GM21825 (cell line): ENCODE measurements at regions not wholly inside any gene's neighbourhood (a gene's known extent, or its start where the extent isn't known, plus 50 kb on each side); places are given as distances from the start of the nearest gene placed in this dataset.

Experiments used
- ATAC-seq: cut with Tn5 transposase; IDR thresholded peaks from one replicate; pipeline ENCODE4 v1.9.1; 2021; ENCODE audit warnings: mild to moderate bottlenecking, moderate library complexity; ENCODE audit not compliant: unreplicated experiment

DNA sequence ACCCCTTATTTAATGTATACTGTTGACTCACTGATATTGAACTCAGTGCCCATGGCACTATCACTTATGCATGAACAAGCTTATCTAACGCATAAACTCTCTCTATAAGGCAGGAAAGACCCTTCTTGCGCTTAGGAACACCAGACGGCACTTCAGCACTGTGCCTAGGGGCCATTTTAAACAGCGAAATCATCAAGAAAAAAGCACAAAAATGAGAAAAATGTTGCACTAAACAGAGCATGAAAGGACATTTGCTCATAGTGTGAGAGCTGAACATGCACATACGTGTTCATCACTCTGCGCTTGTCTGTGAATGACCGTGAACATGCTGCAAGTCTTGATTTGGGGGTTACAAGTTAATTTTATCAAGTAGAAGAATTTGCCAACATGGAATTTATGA is 109.6 kb downstream of the WDR11 start:
- no peak for ATAC-seq

DNA sequence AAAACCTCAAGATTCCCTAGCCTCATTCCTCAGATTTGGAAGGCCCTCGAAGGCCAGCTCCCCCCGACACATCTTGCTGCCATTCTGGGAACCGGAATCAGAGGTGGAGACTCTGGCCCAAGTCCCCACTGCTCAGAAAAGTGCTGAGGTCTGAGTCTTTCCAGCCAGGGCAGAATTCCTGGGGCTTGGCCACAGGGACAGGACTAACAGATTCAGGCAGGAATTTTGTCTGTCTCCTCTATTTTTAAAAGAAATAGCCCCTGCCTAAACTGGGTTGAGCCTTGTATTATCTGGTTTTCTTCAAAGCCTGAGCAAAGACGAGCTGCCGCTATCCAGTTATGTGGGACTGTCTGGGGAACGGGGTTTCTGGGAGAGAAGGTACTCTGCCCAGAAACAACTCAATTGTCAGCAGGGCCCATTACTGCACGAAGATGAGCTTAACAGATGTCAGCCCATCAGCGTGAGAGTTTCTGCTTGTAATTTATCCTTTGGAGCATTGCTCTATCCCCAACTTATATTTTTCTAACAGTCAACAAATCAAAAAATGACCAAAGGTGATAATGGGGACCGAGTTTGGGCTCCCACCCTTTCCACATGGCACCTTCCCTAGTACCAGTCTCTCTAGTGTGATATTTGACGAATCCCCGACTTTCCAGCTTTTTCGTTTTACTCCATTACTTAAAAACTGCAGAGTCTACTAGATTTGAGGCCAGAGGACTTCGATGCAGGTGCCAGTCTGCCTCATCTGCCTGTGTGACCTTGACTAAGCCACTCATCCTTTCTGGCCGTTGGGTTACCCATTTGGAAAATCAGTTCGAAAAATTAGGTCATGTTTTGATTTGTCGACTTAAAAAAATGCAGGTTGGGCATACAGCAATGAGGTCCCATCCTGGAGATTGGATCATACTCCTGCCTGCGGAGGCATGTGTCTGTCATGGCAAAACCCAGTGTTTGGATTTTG is 110.9 kb downstream of the WDR11 start:
- ATAC-seq, result no peak

DNA sequence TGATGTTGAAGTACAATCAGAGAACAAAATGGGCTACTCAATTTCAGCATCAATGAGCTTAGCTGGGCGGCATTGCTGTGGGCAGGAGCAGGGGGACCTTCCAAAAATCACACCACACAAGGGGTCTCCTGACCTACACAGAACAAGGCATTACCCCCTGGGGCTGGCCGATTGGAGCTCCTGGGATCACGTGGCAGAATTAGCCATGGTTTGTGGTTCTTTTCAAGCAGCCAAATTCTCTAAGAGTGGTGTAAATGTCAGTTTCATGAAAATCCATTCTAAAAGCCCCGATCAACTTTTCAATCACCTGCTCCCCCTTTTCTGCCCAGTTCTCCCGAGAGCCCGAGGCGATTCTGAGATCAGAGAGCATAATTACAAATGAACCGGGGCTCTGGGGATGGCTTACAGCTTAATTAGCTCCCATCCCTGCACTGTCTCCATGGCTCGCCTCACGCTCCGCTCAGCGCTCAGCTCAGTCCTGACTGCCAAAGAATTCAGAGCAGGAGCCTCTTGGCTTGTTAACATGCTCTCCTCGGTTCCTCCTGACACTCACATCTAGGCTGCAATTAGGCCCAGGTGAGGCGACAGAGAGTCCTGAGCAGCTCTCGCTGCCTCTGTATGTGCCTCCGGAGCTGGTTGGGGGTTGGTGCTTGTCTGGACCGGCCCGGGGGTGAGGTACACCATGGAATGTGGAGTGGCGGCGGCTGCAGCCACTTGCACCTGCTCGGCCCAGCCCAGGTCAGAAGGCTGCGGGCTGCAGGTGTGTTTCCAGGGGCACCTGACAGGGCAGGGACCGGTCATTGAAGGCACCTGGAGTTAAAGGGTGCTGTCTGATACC is 111.8 kb downstream of the WDR11 start:
- no peak for ATAC-seq

DNA sequence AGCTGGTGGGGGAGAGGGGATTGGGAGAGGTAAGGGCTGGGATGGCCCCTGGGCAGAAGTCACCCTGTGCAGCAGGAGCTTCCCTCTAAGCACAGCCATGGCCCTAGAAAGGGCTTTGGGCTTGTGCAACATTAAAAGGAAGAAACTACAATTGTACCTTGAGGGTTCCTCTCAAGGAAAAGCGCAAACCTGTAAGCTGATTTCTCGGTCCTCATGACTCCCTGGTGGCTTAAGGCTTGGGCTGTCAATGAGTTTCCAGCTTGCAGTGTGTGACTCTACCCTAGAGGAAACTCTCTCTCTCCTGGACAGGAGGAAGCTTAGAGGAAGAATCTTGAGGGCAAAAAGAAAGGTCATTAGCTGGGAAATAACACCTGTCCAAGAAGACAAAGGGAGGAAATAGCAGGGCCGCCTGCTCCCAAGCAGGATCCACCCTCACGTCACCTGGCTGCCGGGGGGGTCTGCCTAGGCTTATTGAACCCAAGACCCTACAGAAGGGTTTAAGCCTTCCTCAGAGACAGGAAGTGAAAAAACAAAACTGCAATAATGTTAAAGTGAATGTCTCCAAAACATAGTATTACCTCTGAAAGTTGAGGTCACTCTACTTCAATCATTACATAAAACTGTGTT is 112.5 kb downstream of the WDR11 start:
- no peak for ATAC-seq

DNA sequence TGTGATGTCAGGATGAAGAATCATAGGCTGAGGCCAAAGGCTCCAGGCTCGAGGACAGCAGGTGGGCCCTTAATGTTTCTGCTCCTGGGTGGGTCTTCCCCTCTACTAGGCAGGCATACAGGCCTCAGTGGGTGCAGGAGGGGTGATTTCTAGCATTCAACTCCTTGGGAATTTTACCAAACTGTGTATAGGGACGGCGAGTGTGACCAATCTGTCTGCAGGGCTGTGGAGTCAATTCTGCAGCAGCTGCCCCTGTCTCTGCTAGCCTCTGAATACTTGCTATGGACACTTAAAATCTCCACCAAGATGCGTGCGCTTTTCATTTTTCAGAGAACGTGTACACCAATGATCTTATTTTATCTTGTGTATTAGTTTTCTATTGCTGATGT is 115.5 kb downstream of the WDR11 start:
- ATAC-seq, result no peak

DNA sequence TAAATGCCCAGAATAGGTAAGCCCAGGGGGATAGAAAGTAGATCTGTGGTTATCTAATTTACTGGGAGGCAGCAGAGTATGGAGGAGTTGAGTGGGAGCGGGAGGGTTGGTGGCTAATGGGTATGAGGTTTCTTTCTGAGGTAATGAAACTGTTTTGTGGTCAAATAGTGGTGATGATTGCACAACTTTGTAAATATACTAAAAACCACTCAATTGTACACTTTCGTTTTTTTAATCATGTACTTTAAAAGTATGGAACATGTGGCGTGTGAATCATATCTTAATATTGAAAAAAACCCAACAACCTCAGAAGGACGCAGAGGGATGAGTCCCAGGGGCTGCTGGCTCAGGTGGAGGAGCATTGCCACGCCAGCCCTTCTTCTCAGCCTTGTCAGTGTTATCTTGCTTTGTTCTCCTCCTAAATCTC is 118.1 kb downstream of the WDR11 start:
- ATAC-seq, result no peak

DNA sequence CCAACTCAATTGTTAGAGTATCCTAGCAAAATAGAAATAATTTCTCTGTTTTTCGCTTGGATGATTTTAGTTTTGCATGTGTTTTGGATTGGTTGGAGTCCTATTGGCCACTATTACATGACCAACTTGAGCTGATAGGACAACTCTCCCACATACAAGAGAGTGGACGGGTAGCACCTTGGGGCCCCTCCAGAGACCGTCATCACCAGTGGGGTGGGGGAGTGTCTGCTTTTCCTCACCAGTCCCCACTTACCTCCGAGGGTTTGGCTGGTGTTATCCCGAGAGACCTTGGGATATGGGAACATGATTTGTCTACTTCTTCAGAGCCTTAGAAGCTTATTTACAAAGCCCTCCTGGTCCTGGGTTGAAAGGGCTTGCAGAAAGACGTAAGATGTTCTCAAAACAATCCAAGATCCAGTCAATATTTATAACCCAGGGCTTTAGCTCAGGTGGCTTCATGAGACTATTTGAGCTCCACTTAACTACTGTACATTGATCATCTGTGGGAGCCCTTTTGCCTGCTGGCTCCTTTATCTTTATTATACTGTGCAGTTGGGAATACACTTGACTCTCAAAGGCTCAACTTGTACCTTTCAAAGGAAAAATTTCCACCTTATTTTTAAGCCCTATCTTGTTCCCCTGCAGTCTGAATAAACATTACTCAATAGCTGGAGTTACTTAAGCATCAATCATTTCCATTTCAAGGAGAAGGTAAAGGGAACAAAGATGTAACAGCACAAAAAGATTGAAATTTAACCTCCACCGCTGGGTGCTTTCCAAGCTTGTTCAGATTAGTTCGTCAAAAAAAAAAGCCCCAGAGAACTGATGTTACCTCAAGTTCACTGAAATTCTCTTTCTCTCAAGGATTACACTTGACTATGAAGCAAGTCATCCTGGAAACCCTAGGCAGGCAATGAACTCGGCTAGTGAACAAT is 119.7 kb downstream of the WDR11 start:
- ATAC-seq, result no peak

DNA sequence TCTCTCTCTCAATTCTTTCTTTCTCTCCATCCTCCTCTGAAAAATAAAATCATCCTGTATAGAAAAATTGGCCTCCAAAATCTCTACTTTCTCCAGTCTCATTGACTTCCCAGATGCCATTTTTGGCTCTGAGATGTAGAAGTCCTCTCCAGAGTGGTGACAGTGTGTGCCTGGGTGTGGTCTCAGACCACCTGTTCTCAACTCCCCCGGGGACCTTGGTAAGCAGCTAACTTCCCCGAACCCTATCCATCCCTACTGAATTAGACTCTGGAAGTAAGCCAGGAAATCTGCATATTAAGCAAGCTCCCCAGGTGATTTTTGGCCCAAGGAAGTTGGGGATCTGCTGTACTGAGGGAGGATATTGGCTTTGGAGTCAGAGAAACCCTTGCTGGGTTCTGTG is 120.5 kb downstream of the WDR11 start:
- no peak for ATAC-seq

DNA sequence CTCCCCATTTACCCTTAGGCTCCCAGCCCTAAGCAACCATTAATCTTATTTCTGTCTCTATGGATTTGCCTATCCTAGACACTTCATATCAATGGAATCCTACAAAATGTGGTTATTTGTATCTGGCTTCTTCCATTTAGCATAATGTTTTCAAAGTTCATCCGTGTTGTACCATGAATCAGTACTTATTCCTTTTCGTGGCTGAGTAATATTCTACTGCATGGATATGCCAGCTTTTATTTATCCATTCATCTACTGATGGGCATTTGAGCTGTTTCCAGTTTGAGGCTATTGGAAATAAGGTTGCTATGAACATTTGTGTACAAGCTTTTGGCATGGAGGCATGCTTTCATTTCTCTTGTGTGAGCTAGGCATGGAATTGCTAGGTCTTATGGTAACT is 121.1 kb downstream of the WDR11 start:
- ATAC-seq, result no peak

DNA sequence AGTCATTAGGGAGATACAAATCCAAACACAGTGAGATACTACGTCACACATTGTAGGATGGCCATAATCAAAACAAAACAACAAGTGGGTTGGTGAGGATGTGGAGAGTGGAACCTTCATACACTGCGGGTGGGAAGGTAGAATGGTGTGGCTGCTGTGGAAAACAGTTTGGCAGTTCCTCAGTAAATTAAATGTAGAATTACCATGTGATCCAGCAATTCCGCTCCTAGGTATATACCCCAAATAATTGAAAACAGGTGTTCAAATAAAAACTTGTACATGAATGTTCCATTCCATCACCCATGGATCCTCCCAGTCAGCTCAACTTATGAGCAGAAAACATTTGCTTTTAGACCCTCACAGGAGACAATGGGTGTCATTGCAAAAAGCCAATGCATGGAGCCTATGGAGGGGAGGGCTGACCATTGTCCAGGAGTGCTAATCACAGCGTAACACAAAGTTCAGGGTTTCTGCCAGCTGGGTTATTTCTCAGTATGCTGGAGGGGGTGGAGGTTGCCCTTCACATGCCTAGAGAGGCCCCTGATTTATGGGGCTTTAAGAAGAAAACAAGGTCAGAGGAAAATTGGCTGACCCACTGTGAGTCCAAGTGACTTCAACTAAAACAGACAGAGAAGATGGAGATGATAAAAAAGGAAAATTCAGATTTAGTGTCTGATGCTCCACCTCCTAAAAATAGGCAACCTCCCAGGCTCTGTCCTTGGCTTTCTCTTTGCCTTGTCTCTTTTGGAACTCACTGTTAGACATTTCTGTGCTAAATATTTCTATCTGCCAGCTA is 124.1 kb downstream of the WDR11 start:
- ATAC-seq, result no peak

DNA sequence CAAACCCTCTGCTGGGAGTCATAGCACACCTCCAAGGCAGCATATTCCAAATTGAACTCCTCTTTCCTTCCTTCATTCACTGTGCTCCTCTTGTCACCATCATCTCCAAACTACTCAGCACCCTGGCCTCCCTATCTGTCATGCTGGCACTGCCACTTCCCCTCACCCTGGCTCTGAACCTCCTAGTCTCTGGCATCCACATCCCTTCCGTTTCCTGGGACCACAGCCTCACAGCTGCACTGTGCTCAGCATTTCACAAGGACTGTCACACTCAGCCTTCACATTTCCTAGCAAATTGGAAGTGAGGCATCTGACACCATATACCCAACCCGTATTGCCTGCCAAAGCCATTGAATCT is 124.7 kb downstream of the WDR11 start:
- no peak for ATAC-seq

DNA sequence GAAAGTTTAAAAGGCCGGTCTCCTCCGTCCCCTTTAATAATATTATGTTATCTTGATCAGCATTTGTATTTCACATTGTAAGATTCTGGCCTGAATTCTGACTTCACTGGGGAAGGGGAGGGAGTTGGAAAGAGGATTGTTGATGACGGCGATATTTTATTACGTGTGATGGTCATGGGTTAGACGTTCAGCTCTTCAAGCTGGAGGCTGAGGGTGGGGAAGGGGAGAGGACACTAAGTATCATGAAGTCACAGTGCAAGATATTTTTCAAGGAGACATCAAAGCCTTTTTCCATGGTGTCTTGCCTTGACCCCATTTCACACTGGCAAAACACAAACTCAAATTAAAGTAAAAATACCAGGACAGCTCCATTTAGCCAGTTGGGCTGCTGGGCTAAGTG is 126.7 kb downstream of the WDR11 start:
- ATAC-seq, result no peak

DNA sequence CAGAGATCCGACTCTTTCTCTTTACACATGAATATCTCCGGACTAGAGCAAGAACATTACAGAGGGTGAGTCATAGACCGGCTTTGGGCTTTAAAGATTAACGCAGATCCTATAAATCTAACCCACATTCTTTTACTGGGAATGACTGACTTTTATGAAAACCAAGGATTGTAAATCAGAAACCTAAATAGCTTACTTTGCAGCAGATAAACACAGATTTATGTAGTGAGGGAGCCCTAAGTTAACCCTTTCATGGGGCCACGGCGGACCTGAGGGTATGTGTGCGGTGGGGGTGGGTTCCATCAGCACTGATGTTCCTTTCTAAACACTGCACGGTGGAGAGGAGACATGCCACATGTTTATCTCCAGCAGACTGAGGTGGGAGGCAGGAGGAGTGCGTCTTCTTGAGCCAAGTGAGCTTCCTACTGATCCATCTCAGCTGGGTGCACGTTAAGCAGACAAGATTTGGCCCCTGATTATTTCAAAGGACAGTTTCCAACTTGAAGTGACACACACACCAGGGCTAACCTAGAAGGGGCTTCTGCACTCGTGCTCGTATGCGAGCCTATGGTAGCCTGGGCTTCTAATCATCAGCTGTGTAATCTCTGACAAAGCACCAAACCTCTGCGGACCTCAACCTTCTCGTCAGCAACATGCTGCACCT is 127.6 kb downstream of the WDR11 start:
- ATAC-seq, result no peak

DNA sequence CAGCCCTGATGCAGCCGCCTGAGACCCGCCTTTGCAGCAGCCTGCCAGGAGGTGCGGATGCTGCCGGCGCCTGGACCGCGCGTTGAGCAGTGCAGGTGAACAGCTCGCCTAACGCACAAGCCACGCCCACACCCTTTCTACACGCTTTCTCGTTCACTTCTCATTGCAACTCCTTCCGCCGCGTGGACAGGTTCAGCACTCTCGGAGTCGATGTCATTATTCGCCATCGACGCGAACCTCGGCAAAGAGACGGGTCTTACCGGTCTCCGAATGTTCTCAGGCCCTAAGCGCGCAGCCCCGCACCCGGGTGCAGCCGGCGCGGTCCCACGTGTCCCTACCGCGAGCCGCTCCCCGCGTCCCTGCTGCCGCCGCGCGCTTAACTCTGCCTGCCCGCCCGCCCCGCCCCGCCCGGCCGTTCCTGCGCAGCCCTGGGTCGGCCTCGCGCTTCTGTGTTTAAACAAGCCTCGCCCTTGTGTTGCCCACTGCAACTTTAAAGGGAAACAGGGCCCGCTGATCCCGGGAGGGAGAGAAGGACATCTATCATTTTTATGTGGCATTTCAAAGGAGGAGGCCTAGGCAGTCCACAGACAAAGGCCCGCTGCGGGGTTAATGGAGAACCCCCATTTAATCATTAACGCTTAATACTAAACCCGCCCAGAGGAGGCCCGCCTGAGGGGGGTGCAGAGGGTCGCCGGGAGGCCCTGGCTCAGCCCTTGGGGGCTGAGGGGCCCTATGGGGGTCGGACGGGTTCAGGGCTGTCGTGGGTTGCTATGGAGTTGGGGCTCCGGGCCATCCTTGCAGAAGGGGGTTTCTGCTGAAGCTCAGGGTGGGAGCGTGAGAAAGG is 128.5 kb downstream of the WDR11 start:
- ATAC-seq, result no peak

DNA sequence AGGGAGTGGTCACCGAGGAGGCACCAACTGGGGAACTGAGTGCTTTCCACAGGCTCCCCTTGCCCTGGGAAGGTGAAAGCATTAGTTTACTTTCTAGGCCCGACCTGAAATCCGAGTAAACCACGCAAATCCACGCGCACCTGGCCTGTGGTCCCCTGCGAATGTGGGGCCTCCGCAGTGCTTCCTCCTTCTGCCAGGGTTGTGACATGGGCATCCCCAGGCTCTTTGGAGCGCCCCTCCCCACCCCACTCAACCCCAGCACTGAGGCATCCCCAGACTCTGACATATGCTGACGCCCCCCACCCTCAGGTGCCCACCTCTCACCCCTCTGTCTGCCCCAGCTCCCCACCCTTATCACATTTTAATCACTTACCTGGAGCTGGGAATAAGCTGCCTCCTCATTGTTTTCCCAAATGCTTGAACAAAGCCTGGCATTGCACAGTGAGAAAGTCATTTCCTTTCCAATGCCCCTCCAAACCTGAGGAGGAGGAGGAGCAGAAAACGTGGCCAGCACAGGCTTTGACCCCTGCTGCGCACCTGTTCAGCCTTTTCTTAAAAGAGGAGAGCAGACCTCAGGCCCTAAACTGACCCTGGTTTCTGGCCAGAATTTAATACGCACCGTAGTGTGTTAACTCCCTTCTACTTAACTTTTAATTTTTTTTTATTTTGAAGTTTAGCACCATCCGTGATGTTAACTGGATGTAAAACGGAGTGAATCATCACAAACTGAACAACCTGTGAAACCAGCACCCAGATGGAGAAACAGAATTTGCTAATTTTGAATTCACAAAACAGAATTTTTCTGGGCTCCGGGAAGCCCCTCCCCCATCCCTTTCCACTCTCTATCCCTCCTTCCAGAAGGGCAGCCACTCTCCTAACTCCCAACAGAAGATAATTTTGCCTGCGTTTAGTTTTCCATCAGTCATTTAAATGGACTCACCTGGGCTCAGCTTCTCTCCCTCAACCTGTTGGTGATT is 129.4 kb downstream of the WDR11 start:
- no peak for ATAC-seq

DNA sequence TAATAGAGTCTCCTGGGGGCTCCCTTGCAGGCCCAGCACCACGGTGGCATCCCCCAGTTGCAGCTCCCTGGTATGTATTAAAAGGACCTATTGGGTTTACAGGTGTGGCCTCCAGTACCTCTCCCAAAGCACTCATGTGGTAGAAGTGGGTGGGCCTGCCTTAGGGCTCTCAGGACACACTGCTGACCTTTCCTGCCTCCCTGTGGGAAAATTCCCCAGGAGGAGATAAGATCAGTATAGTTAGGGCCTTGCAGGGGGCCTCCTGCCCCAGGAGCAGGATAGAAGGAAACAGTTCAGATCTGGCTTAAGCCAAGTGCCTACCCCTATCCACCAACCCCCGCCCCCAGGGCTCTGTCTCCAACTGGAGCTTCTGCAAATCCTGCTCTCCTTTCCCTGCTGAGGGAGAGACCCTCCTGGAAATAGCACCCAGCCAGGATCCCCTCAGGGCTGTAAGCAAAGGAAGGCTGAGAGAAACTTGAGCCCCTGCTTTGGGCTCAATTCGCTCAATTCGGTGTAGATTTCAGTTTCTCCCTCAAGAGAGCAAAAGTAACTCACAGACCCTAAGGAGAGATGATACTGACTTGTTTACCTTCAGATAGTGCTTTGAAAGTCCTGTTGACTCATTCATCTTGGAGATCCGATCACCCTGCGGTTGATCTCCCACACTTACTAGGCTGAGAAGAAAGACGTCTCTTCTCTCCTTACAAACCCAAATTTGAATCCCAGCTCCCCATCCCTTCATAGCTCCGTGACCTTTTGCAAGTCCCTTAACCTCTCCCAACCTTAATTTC is 130.6 kb downstream of the WDR11 start:
- ATAC-seq, result no peak
